ENCODE measurements at regions not wholly inside any gene's neighbourhood (a gene's known extent, or its start where the extent isn't known, plus 50 kb on each side); places are given as distances from the start of the nearest gene placed in this dataset.
"Not testable (repeated sequence)": the region's sequence is repeated elsewhere in the genome, so short reads cannot be mapped to it uniquely, and the experiment has no call there.

GRCh38 chr12:76176940-76177339 is 92.5 kb upstream of the NAP1L1 start:
- no peak for DNase-seq

GRCh38 chr12:76175946-76176345 is 91.5 kb upstream of the NAP1L1 start:
- not testable (repeated sequence) for DNase-seq

- no peak for DNase-seq
Observed at GRCh38 chr12:76173756-76174155, 89.3 kb upstream of the NAP1L1 start.

- DNase-seq, result peak; percentile 42
Observed at GRCh38 chr12:76158518-76159321, 74.2 kb upstream of the NAP1L1 start.

- no peak for DNase-seq
Observed at GRCh38 chr12:76156726-76157125, 72.2 kb upstream of the NAP1L1 start.

GRCh38 chr12:76156314-76156713 is 71.8 kb upstream of the NAP1L1 start:
- no peak for DNase-seq

GRCh38 chr12:76155157-76155670 is 70.7 kb upstream of the NAP1L1 start:
- DNase-seq, result no peak

GRCh38 chr12:76153616-76154015 is 69.1 kb upstream of the NAP1L1 start:
- DNase-seq, result no peak

GRCh38 chr12:76152181-76152807 is 67.8 kb upstream of the NAP1L1 start:
- no peak for DNase-seq

- peak; percentile 76 for DNase-seq
Observed at GRCh38 chr12:76144245-76144549, 59.7 kb upstream of the NAP1L1 start.

- peak; percentile 13 for DNase-seq
Observed at GRCh38 chr12:76143343-76144244, 59.1 kb upstream of the NAP1L1 start.

GRCh38 chr12:76142305-76142704 is 57.8 kb upstream of the NAP1L1 start:
- no peak for DNase-seq

- DNase-seq, result no peak
Observed at GRCh38 chr12:76138656-76139055, 54.2 kb upstream of the NAP1L1 start.

- DNase-seq, result peak; percentile 100
Observed at GRCh38 chr12:76137606-76138005, 53.1 kb upstream of the NAP1L1 start.

GRCh38 chr12:76135456-76135855 is 51.0 kb upstream of the NAP1L1 start:
- DNase-seq, result peak; percentile 25

Measured in NCI-H226 (cell line).